ENCODE measurements at regions not wholly inside any gene's neighbourhood (a gene's known extent, or its start where the extent isn't known, plus 50 kb on each side); places are given as distances from the start of the nearest gene placed in this dataset.

- Histone ChIP-seq H4K8ac (ENCODE audit: low read depth, low read length) (no peak overlapping the region), H3K14ac (ENCODE audit: low read length) (no peak overlapping the region)
Measured at GRCh38 chr20:59482351-59483187, 121.8 kb upstream of the PHACTR3 start.

GRCh38 chr20:59483481-59483880 lies 120.9 kb upstream of the PHACTR3 start:
- no peak overlapping the region for H3K23ac ChIP-seq (ENCODE audit: low read depth, low read length, poor library complexity)
- no peak overlapping the region for H3K4me2 ChIP-seq (ENCODE audit: insufficient read depth, low read length, poor library complexity, severe bottlenecking)
- no peak overlapping the region for H3K27ac ChIP-seq (replicated peaks; ENCODE audit: low read length)
- no CpG with 5 or more reads among the region's 5 CpGs for WGBS, 2 donors (ENCODE audit: extremely low coverage in 2 of 2, insufficient read length in 2 of 2, insufficient replicate concordance in 1 of 2)
- no peak overlapping the region for H3K4me3 ChIP-seq (ENCODE audit: low read length in 2 of 2)
- H2BK120ac ChIP-seq (ENCODE audit: low read depth, low read length): no peak overlapping the region
- no peak overlapping the region for H2BK5ac ChIP-seq (ENCODE audit: low read length)
- no peak overlapping the region for H2AK5ac ChIP-seq (ENCODE audit: low read depth, low read length)
- H3K9ac ChIP-seq (ENCODE audit: low read depth, low read length, poor library complexity): no peak overlapping the region
- H3K4ac ChIP-seq (ENCODE audit: low read length): no peak overlapping the region
- H3K18ac ChIP-seq (ENCODE audit: low read length): no peak overlapping the region
- H2BK12ac ChIP-seq (ENCODE audit: low read length): peak overlapping the region; percentile 75
- no peak overlapping the region for H2AFZ ChIP-seq (ENCODE audit: low read length)
- DNase-seq (ENCODE audit: low spot score): no peak
- H3K36me3 ChIP-seq (replicated peaks in 1 of 2; ENCODE audit: control insufficient read depth in 2 of 2, insufficient read depth in 2 of 2, low read length in 2 of 2): peaks cover 0 to 2% of the 10 kb centered on the region in 2 donors
- H3K79me1 ChIP-seq (ENCODE audit: low read depth, low read length): no peaks in the 10 kb centered on the region
- H3K27me3 ChIP-seq (ENCODE audit: control insufficient read depth in 3 of 3, insufficient read depth in 3 of 3, low read depth in 1 of 3, low read length in 3 of 3): peaks cover 0 to 2% (median 0%) of the 10 kb centered on the region in 3 experiments
- no peak overlapping the region for H4K91ac ChIP-seq (ENCODE audit: low read depth, low read length, poor library complexity)
- no peak overlapping the region for H4K8ac ChIP-seq (ENCODE audit: low read depth, low read length)
- no peaks in the 10 kb centered on the region for H3K9me3 ChIP-seq (replicated peaks in 1 of 2; ENCODE audit: control insufficient read depth in 2 of 2, insufficient read depth in 1 of 2, low read depth in 1 of 2, low read length in 2 of 2)
- peaks cover 0 to 2% of the 10 kb centered on the region in 2 donors for H3K4me1 ChIP-seq (ENCODE audit: control insufficient read depth in 2 of 2, insufficient read depth in 1 of 2, low read depth in 1 of 2, low read length in 2 of 2)
- no peak overlapping the region for H3K14ac ChIP-seq (ENCODE audit: low read length)
- H2BK15ac ChIP-seq (ENCODE audit: low read length): no peak overlapping the region

More at GRCh38 chr20:59482351-59483187, 121.8 kb upstream of the PHACTR3 start:
- Histone ChIP-seq H3K27me3 (ENCODE audit: control insufficient read depth in 3 of 3, insufficient read depth in 3 of 3, low read depth in 1 of 3, low read length in 3 of 3) (peaks cover 0 to 2% (median 0%) of the 10 kb centered on the region in 3 experiments), H2BK12ac (ENCODE audit: low read length) (no peak overlapping the region), H2AK5ac (ENCODE audit: low read depth, low read length) (no peak overlapping the region), H3K4ac (ENCODE audit: low read length) (no peak overlapping the region), H3K9ac (ENCODE audit: low read depth, low read length, poor library complexity) (no peak overlapping the region), H3K23ac (ENCODE audit: low read depth, low read length, poor library complexity) (no peak overlapping the region), H2BK15ac (ENCODE audit: low read length) (no peak overlapping the region), H2BK5ac (ENCODE audit: low read length) (no peak overlapping the region), H3K4me3 (ENCODE audit: low read length in 2 of 2) (no peak overlapping the region), H3K4me2 (ENCODE audit: insufficient read depth, low read length, poor library complexity, severe bottlenecking) (no peak overlapping the region), H3K27ac (replicated peaks; ENCODE audit: low read length) (no peak overlapping the region), H3K18ac (ENCODE audit: low read length) (no peak overlapping the region), H2BK120ac (ENCODE audit: low read depth, low read length) (no peak overlapping the region), H3K4me1 (ENCODE audit: control insufficient read depth in 2 of 2, insufficient read depth in 1 of 2, low read depth in 1 of 2, low read length in 2 of 2) (peaks cover 0 to 2% of the 10 kb centered on the region in 2 donors), H3K79me1 (ENCODE audit: low read depth, low read length) (no peaks in the 10 kb centered on the region), H3K36me3 (replicated peaks in 1 of 2; ENCODE audit: control insufficient read depth in 2 of 2, insufficient read depth in 2 of 2, low read length in 2 of 2) (peaks cover 0 to 2% of the 10 kb centered on the region in 2 donors), H2AFZ (ENCODE audit: low read length) (no peak overlapping the region), H3K9me3 (replicated peaks in 1 of 2; ENCODE audit: control insufficient read depth in 2 of 2, insufficient read depth in 1 of 2, low read depth in 1 of 2, low read length in 2 of 2) (no peaks in the 10 kb centered on the region), H4K91ac (ENCODE audit: low read depth, low read length, poor library complexity) (no peak overlapping the region)
- no CpG with 5 or more reads among the region's 17 CpGs for WGBS, 2 donors (ENCODE audit: extremely low coverage in 2 of 2, insufficient read length in 2 of 2, insufficient replicate concordance in 1 of 2)
- DNase-seq (ENCODE audit: low spot score): no peak

DNA sequence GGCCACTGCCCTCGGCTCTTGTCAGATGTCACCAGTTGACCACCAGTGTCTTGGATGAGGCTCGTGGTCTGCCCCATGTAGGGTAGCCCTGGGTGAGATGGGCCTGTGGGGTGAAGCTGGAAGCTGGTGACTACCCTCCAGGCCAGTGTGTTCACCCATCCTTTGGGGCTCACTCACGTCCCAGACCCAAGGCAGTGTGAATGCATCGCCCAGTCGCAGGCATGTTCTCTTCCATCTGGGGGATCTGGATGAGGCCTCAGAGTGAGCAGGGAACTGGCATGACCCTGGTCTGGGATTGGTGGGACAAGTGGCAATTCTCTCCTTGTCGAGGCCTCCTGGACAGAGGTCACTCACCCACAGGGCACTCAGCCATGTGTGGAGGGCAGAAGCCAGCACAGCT lies 120.1 kb upstream of the PHACTR3 start:
- Histone ChIP-seq H3K18ac (ENCODE audit: low read length) (peak overlapping the region; percentile 3), H3K27me3 (ENCODE audit: control insufficient read depth in 3 of 3, insufficient read depth in 3 of 3, low read depth in 1 of 3, low read length in 3 of 3) (peaks cover 0 to 2% (median 0%) of the 10 kb centered on the region in 3 experiments), H2BK15ac (ENCODE audit: low read length) (no peak overlapping the region), H3K27ac (replicated peaks; ENCODE audit: low read length) (no peak overlapping the region), H3K9me3 (replicated peaks in 1 of 2; ENCODE audit: control insufficient read depth in 2 of 2, insufficient read depth in 1 of 2, low read depth in 1 of 2, low read length in 2 of 2) (no peaks in the 10 kb centered on the region), H3K4ac (ENCODE audit: low read length) (peak overlapping the region; percentile 26), H2AFZ (ENCODE audit: low read length) (no peak overlapping the region), H2BK120ac (ENCODE audit: low read depth, low read length) (no peak overlapping the region), H3K14ac (ENCODE audit: low read length) (peak overlapping the region; percentile 84), H2BK5ac (ENCODE audit: low read length) (peak overlapping the region; percentile 71), H4K91ac (ENCODE audit: low read depth, low read length, poor library complexity) (peak overlapping the region; percentile 19), H3K4me2 (ENCODE audit: insufficient read depth, low read length, poor library complexity, severe bottlenecking) (no peak overlapping the region), H3K36me3 (replicated peaks in 1 of 2; ENCODE audit: control insufficient read depth in 2 of 2, insufficient read depth in 2 of 2, low read length in 2 of 2) (peaks cover 0 to 2% of the 10 kb centered on the region in 2 donors), H2BK12ac (ENCODE audit: low read length) (no peak overlapping the region), H3K23ac (ENCODE audit: low read depth, low read length, poor library complexity) (no peak overlapping the region), H3K79me1 (ENCODE audit: low read depth, low read length) (no peaks in the 10 kb centered on the region), H3K4me1 (ENCODE audit: control insufficient read depth in 2 of 2, insufficient read depth in 1 of 2, low read depth in 1 of 2, low read length in 2 of 2) (peaks cover 0 to 2% of the 10 kb centered on the region in 2 donors), H2AK5ac (ENCODE audit: low read depth, low read length) (no peak overlapping the region), H3K9ac (ENCODE audit: low read depth, low read length, poor library complexity) (no peak overlapping the region), H3K4me3 (ENCODE audit: low read length in 2 of 2) (peak overlapping the region in 1 of 2 donors; percentile 9), H4K8ac (ENCODE audit: low read depth, low read length) (no peak overlapping the region)
- DNase-seq (ENCODE audit: low spot score): no peak
- no CpG with 5 or more reads among the region's 6 CpGs for WGBS, 2 donors (ENCODE audit: extremely low coverage in 2 of 2, insufficient read length in 2 of 2, insufficient replicate concordance in 1 of 2)

DNA sequence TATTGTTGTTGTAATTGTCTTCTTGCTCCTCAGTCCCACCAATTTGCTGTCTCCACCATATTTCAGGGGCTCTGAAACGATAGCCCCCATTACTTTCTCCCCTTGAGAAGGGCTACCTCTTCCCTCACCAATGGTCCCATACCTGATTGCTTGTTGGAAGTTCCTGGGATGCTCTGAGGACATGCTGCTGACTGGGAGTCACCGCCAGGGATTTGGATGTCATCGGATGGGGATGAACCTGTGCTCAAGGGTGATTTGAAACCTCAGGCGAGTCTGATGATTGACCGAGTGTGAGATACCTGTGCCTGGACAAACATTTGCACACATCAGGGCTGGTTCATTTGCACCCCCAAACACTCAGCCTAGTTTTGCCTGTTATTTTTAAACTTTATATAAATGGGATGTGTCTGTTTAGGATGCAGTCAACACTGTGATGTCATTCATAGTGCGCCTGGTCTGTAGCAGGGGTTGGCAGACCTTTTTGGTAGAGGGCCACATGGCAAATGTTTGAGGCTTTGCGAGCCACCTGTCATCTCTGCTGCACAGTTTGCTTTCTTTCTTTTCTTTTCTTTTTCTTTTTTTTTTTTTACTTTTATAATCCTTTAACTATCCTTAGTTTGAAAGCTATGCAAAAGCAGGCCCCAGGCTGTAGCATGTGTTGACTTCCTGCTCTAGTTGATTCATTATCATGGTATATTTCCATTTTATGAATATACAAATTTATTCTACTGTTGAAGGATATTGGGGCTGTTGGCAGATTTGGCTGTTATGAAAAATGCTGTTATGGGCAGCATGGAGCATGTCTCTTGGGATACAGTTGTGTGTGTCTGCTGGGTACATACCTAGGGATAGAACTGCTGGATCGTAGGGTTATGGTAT lies 118.5 kb upstream of the PHACTR3 start:
- no peak overlapping the region for H3K4me3 ChIP-seq (ENCODE audit: low read length in 2 of 2)
- H3K27ac ChIP-seq (replicated peaks; ENCODE audit: low read length): no peak overlapping the region
- no peak overlapping the region for H2BK5ac ChIP-seq (ENCODE audit: low read length)
- H3K36me3 ChIP-seq (replicated peaks in 1 of 2; ENCODE audit: control insufficient read depth in 2 of 2, insufficient read depth in 2 of 2, low read length in 2 of 2): peaks cover 0 to 2% of the 10 kb centered on the region in 2 donors
- H2BK120ac ChIP-seq (ENCODE audit: low read depth, low read length): no peak overlapping the region
- no peak overlapping the region for H4K91ac ChIP-seq (ENCODE audit: low read depth, low read length, poor library complexity)
- no peak for DNase-seq (ENCODE audit: low spot score)
- no peak overlapping the region for H2AFZ ChIP-seq (ENCODE audit: low read length)
- WGBS, 2 donors (ENCODE audit: extremely low coverage in 2 of 2, insufficient read length in 2 of 2, insufficient replicate concordance in 1 of 2): no CpG with 5 or more reads among the region's 8 CpGs
- no peaks in the 10 kb centered on the region for H3K9me3 ChIP-seq (replicated peaks in 1 of 2; ENCODE audit: control insufficient read depth in 2 of 2, insufficient read depth in 1 of 2, low read depth in 1 of 2, low read length in 2 of 2)
- no peak overlapping the region for H3K14ac ChIP-seq (ENCODE audit: low read length)
- no peak overlapping the region for H4K8ac ChIP-seq (ENCODE audit: low read depth, low read length)
- peaks cover 0 to 2% (median 0%) of the 10 kb centered on the region in 3 experiments for H3K27me3 ChIP-seq (ENCODE audit: control insufficient read depth in 3 of 3, insufficient read depth in 3 of 3, low read depth in 1 of 3, low read length in 3 of 3)
- no peak overlapping the region for H2BK15ac ChIP-seq (ENCODE audit: low read length)
- no peak overlapping the region for H2BK12ac ChIP-seq (ENCODE audit: low read length)
- H3K79me1 ChIP-seq (ENCODE audit: low read depth, low read length): no peaks in the 10 kb centered on the region
- H2AK5ac ChIP-seq (ENCODE audit: low read depth, low read length): no peak overlapping the region
- H3K9ac ChIP-seq (ENCODE audit: low read depth, low read length, poor library complexity): no peak overlapping the region
- no peak overlapping the region for H3K18ac ChIP-seq (ENCODE audit: low read length)
- H3K23ac ChIP-seq (ENCODE audit: low read depth, low read length, poor library complexity): no peak overlapping the region
- no peak overlapping the region for H3K4me2 ChIP-seq (ENCODE audit: insufficient read depth, low read length, poor library complexity, severe bottlenecking)
- no peak overlapping the region for H3K4ac ChIP-seq (ENCODE audit: low read length)
- peaks cover 0 to 2% of the 10 kb centered on the region in 2 donors for H3K4me1 ChIP-seq (ENCODE audit: control insufficient read depth in 2 of 2, insufficient read depth in 1 of 2, low read depth in 1 of 2, low read length in 2 of 2)

All from neuronal stem cell (in vitro differentiated cells).